CD4-positive, alpha-beta T cell treated with Interleukin-2 at 100 ng/mL for 4 hours (primary cell): ENCODE measurements at regions not wholly inside any gene's neighbourhood (a gene's known extent, or its start where the extent isn't known, plus 50 kb on each side); places are given as distances from the start of the nearest gene placed in this dataset.
A peak's percentile ranks its signal among the peaks of the same experiment; 100 is the strongest.

Source experiments
- DNase-seq: peaks from one replicate; pipeline ENCODE4 v3.0.0-alpha.2; 2020; ENCODE audit warnings: low spot score

- no peak for DNase-seq
Observed at GRCh38 chr6:71529026-71529425, 240.4 kb downstream of the OGFRL1 start.

GRCh38 chr6:71529769-71530168 lies 241.2 kb downstream of the OGFRL1 start:
- DNase-seq: no peak

GRCh38 chr6:71531006-71531405 lies 242.4 kb downstream of the OGFRL1 start:
- no peak for DNase-seq

GRCh38 chr6:71531841-71532240 lies 243.2 kb downstream of the OGFRL1 start:
- no peak for DNase-seq

- peak; percentile 3 for DNase-seq
Observed at GRCh38 chr6:71533939-71534379, 245.3 kb downstream of the OGFRL1 start.

- DNase-seq: no peak
Observed at GRCh38 chr6:71534921-71535320, 246.3 kb downstream of the OGFRL1 start.

- no peak for DNase-seq
Observed at GRCh38 chr6:71537717-71538116, 249.1 kb downstream of the OGFRL1 start.

- no peak for DNase-seq
Observed at GRCh38 chr6:71544028-71544427, 255.4 kb downstream of the OGFRL1 start.

GRCh38 chr6:71544906-71545305 lies 256.3 kb downstream of the OGFRL1 start:
- DNase-seq: no peak

GRCh38 chr6:71545905-71546304 lies 257.3 kb downstream of the OGFRL1 start:
- DNase-seq: no peak

- no peak for DNase-seq
Observed at GRCh38 chr6:71551798-71552197, 263.2 kb downstream of the OGFRL1 start.

GRCh38 chr6:71556141-71556540 lies 267.5 kb downstream of the OGFRL1 start:
- DNase-seq: no peak

GRCh38 chr6:71558974-71559373 lies 270.4 kb downstream of the OGFRL1 start:
- DNase-seq: no peak

- DNase-seq: no peak
Observed at GRCh38 chr6:71567562-71567961, 279.0 kb downstream of the OGFRL1 start.

GRCh38 chr6:71577766-71578165 lies 289.2 kb downstream of the OGFRL1 start:
- DNase-seq: no peak

GRCh38 chr6:71579902-71580301 lies 291.3 kb downstream of the OGFRL1 start:
- DNase-seq: no peak

- no peak for DNase-seq
Observed at GRCh38 chr6:71582820-71583219, 294.2 kb downstream of the OGFRL1 start.

- DNase-seq: no peak
Observed at GRCh38 chr6:71584712-71585436, 296.3 kb downstream of the OGFRL1 start.

GRCh38 chr6:71585472-71585871 lies 296.9 kb downstream of the OGFRL1 start:
- no peak for DNase-seq

- no peak for DNase-seq
Observed at GRCh38 chr6:71588490-71588889, 297.9 kb upstream of the RIMS1 start.

- no peak for DNase-seq
Observed at GRCh38 chr6:71589254-71589653, 297.1 kb upstream of the RIMS1 start.

GRCh38 chr6:71592643-71593042 lies 293.7 kb upstream of the RIMS1 start:
- DNase-seq: no peak

GRCh38 chr6:71599359-71599758 lies 287.0 kb upstream of the RIMS1 start:
- DNase-seq: no peak

GRCh38 chr6:71602385-71603007 lies 283.9 kb upstream of the RIMS1 start:
- DNase-seq: no peak
